MCF 10A (cell line): ENCODE measurements at regions not wholly inside any gene's neighbourhood (a gene's known extent, or its start where the extent isn't known, plus 50 kb on each side); places are given as distances from the start of the nearest gene placed in this dataset.

Source experiments
- BruUV-seq: library from RNA; stranded (reverse); fragments of 400-500 nt; replicated peaks from 2 replicates; lab custom pipeline; 2021; lab: Mats Ljungman, UMichigan
- CTCF ChIA-PET: fragments of 300-600 bp; sonication (Branson Sonifier 250); formaldehyde crosslinking; extraction: SDS; loops from one replicate; lab custom pipeline; 2021; ENCODE audit warnings: antibody characterized with exemption, inconsistent platforms; lab: Yijun Ruan, JAX
- POLR2A ChIA-PET: fragments of 300-600, 350-650 bp; sonication (Branson Sonifier 250); formaldehyde crosslinking; extraction: SDS; loops from one replicate; lab custom pipeline; 2020; ENCODE audit warnings: antibody characterized with exemption, inconsistent platforms; lab: Yijun Ruan, JAX
- DNase-seq: peaks from one replicate; pipeline ENCODE4 v3.0.0-alpha.2; 2018; ENCODE audit not compliant: unreplicated experiment
- H3K27ac Mint-ChIP-seq: one replicate; pipeline ENCODE4 v1.8.0; 2022; ENCODE audit warnings: mild to moderate bottlenecking, low read depth, mixed read lengths; ENCODE audit not compliant: unreplicated experiment
- H3K27me3 Mint-ChIP-seq: one replicate; pipeline ENCODE4 v1.8.0; 2022; ENCODE audit warnings: mixed read lengths; ENCODE audit not compliant: insufficient read depth, unreplicated experiment
- H3K36me3 Mint-ChIP-seq: one replicate; pipeline ENCODE4 v1.8.0; 2022; ENCODE audit warnings: mild to moderate bottlenecking, moderate library complexity, mixed read lengths; ENCODE audit not compliant: insufficient read depth, unreplicated experiment
- H3K4me1 Mint-ChIP-seq: one replicate; pipeline ENCODE4 v1.8.0; 2022; ENCODE audit warnings: mixed read lengths; ENCODE audit not compliant: insufficient read depth, unreplicated experiment
- H3K4me3 Mint-ChIP-seq: one replicate; pipeline ENCODE4 v1.8.0; 2022; ENCODE audit warnings: mild to moderate bottlenecking, moderate library complexity, mixed read lengths; ENCODE audit not compliant: unreplicated experiment
- H3K9me3 Mint-ChIP-seq: one replicate; pipeline ENCODE4 v1.8.0; 2022; ENCODE audit warnings: mixed read lengths; ENCODE audit not compliant: unreplicated experiment
- intact Hi-C: fragments of 100-400 bp; cut with micrococcal nuclease; formaldehyde crosslinking; loops from 2 replicates; pipeline ENCODE4 v1.14.1; 2022
- TF ChIP-seq, protein P1 (sequence below): fragments of 200-600 bp; IDR thresholded peaks from one replicate; pipeline ENCODE4 v1.8.0; 2022; ENCODE audit warnings: antibody characterized with exemption, mild to moderate bottlenecking; ENCODE audit not compliant: unreplicated experiment

GRCh38 chr20:51277961-51278360, 255.1 kb upstream of the KCNG1 start:
- Mint-ChIP-seq H3K27ac (no peak overlapping the region), H3K4me3 (no peak overlapping the region), H3K9me3 (peaks cover 8% of the 10 kb centered on the region), H3K27me3 (peaks cover 5% of the 10 kb centered on the region), H3K4me1 (no peaks in the 10 kb centered on the region), H3K36me3 (no peaks in the 10 kb centered on the region)
- BruUV-seq = no TSS peak
- TF ChIP-seq, protein P1, sequence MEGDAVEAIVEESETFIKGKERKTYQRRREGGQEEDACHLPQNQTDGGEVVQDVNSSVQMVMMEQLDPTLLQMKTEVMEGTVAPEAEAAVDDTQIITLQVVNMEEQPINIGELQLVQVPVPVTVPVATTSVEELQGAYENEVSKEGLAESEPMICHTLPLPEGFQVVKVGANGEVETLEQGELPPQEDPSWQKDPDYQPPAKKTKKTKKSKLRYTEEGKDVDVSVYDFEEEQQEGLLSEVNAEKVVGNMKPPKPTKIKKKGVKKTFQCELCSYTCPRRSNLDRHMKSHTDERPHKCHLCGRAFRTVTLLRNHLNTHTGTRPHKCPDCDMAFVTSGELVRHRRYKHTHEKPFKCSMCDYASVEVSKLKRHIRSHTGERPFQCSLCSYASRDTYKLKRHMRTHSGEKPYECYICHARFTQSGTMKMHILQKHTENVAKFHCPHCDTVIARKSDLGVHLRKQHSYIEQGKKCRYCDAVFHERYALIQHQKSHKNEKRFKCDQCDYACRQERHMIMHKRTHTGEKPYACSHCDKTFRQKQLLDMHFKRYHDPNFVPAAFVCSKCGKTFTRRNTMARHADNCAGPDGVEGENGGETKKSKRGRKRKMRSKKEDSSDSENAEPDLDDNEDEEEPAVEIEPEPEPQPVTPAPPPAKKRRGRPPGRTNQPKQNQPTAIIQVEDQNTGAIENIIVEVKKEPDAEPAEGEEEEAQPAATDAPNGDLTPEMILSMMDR = no peak
- no peak for DNase-seq
- CTCF ChIA-PET = no interaction called here
- POLR2A ChIA-PET = no interaction called here
- intact Hi-C loops = no loop called here

- no TSS peak for BruUV-seq
- H3K36me3 Mint-ChIP-seq = no peaks in the 10 kb centered on the region
- TF ChIP-seq, protein P1 = no peak
- no peak overlapping the region for H3K27ac Mint-ChIP-seq
- intact Hi-C loops = no loop called here
- H3K4me1 Mint-ChIP-seq = no peaks in the 10 kb centered on the region
- peaks cover 11% of the 10 kb centered on the region for H3K27me3 Mint-ChIP-seq
- DNase-seq = no peak
- POLR2A ChIA-PET = interaction anchor here (1.1 kb wide), 2 partner anchors 10 to 14 kb away, joined by 4 to 5 read pairs; no protein-coding TSS in a partner anchor
- CTCF ChIA-PET = interaction anchor here (0.7 to 3.0 kb wide), 6 partner anchors 10 to 289 kb away, joined by 3 to 13 read pairs (median 3); no protein-coding TSS in a partner anchor
- peaks cover 8% of the 10 kb centered on the region for H3K9me3 Mint-ChIP-seq
- H3K4me3 Mint-ChIP-seq = no peak overlapping the region
Measured at GRCh38 chr20:51276296-51276695, 253.4 kb upstream of the KCNG1 start.

DNA sequence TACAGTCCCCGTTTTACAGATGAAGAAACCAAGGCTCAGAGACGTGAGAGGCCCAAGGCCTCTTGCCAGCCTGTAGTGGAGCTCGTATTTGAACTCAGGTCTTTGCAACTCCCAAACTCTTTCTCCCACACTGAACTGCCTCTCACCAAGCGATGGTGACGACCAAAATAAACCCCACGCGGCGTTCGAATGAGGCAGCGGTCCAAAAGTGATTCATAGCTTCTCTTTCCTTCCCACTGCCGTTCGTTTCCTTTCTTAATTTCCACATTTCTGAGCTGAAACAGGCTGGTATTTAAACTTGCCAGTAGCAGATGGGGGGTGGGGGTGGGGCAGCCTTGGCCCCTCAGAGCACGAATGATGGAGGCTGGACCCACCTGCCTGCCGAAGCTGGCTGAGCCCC, 252.9 kb upstream of the KCNG1 start:
- H3K36me3 Mint-ChIP-seq = no peaks in the 10 kb centered on the region
- peak; percentile 5 for DNase-seq
- no peak overlapping the region for H3K4me3 Mint-ChIP-seq
- H3K4me1 Mint-ChIP-seq = no peaks in the 10 kb centered on the region
- H3K9me3 Mint-ChIP-seq = peaks cover 8% of the 10 kb centered on the region
- TF ChIP-seq, protein P1 = no peak
- intact Hi-C loops = no loop called here
- no peak overlapping the region for H3K27ac Mint-ChIP-seq
- H3K27me3 Mint-ChIP-seq = peaks cover 11% of the 10 kb centered on the region
- ChIA-PET POLR2A (interaction anchor here (1.1 kb wide), 1 partner anchor 10 kb away, joined by 4 read pairs; no protein-coding TSS in a partner anchor), CTCF (interaction anchor here (0.6 to 3.0 kb wide), 6 partner anchors 10 to 574 kb away, joined by 3 to 13 read pairs (median 3); no protein-coding TSS in a partner anchor)
- no TSS peak for BruUV-seq

- H3K27ac Mint-ChIP-seq = no peak overlapping the region
- CTCF ChIA-PET = interaction anchor here (0.6 to 3.0 kb wide), 2 partner anchors 31 to 573 kb away, joined by 4 to 13 read pairs; no protein-coding TSS in a partner anchor
Measured at GRCh38 chr20:51275181-51275580, 252.3 kb upstream of the KCNG1 start.

More at GRCh38 chr20:51275181-51275580, 252.3 kb upstream of the KCNG1 start:
- TF ChIP-seq, protein P1 = no peak
- intact Hi-C loops = no loop called here
- no peaks in the 10 kb centered on the region for H3K36me3 Mint-ChIP-seq
- H3K4me1 Mint-ChIP-seq = no peaks in the 10 kb centered on the region
- H3K4me3 Mint-ChIP-seq = no peak overlapping the region
- DNase-seq = no peak
- H3K9me3 Mint-ChIP-seq = peaks cover 8% of the 10 kb centered on the region
- H3K27me3 Mint-ChIP-seq = peaks cover 11% of the 10 kb centered on the region
- BruUV-seq = no TSS peak
- POLR2A ChIA-PET = interaction anchor here (1.1 kb wide), 1 partner anchor 9 kb away, joined by 4 read pairs; no protein-coding TSS in a partner anchor
